IPS-15b (cell line): ENCODE measurements at regions not wholly inside any gene's neighbourhood (a gene's known extent, or its start where the extent isn't known, plus 50 kb on each side); places are given as distances from the start of the nearest gene placed in this dataset.

ENCODE experiments used
- H3K27me3 ChIP-seq: one replicate; pipeline ENCODE4 v1.6.1; 2013; ENCODE audit warnings: low read length; ENCODE audit not compliant: control insufficient read depth, insufficient read depth
- H3K36me3 ChIP-seq: one replicate; pipeline ENCODE4 v1.6.1; 2013; ENCODE audit warnings: low read length; ENCODE audit not compliant: control insufficient read depth, insufficient read depth
- H3K4me1 ChIP-seq: one replicate; pipeline ENCODE4 v1.6.1; 2013; ENCODE audit warnings: mild to moderate bottlenecking, low read length; ENCODE audit not compliant: control insufficient read depth, insufficient read depth
- H3K4me3 ChIP-seq: one replicate; pipeline ENCODE4 v1.5.1; 2013; ENCODE audit warnings: low read depth, low read length
- H3K9ac ChIP-seq: one replicate; pipeline ENCODE4 v1.6.1; 2013; ENCODE audit warnings: low read depth, mild to moderate bottlenecking, low read length
- H3K9me3 ChIP-seq: one replicate; pipeline ENCODE4 v1.6.1; 2013; ENCODE audit warnings: mild to moderate bottlenecking, low read length; ENCODE audit not compliant: control insufficient read depth, insufficient read depth

- Histone ChIP-seq H3K4me1 (peaks cover 3% of the 10 kb centered on the region), H3K27me3 (no peaks in the 10 kb centered on the region), H3K4me3 (no peak overlapping the region), H3K36me3 (no peaks in the 10 kb centered on the region), H3K9ac (no peak overlapping the region), H3K9me3 (no peaks in the 10 kb centered on the region)
Measured at GRCh38 chr3:150259526-150260397, 148.3 kb upstream of the TSC22D2 start.

DNA sequence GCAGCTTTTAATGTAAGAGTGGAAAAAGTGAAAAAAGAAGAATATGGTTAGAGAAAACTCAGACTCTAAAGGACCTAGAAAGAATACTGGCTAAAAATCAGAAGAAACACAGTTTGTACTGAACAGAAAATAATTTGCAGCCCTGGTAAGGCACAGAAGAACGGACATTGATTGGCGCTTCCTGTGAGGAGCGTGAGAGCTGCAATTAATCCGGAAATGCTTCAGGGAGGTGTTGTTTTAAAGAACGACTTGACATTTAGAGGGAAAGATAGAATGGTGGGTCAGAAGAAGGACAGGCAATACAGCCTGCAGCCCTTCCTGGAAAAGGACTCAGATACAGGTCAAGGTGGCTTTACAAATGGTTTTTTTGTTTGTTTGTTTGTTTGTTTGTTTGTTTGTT lies 151.3 kb upstream of the TSC22D2 start:
- H3K27me3 ChIP-seq: no peaks in the 10 kb centered on the region
- H3K4me1 ChIP-seq: peaks cover 3% of the 10 kb centered on the region
- no peaks in the 10 kb centered on the region for H3K36me3 ChIP-seq
- H3K9me3 ChIP-seq: no peaks in the 10 kb centered on the region
- no peak overlapping the region for H3K4me3 ChIP-seq
- H3K9ac ChIP-seq: no peak overlapping the region

GRCh38 chr3:150256318-150256717 lies 151.8 kb upstream of the TSC22D2 start:
- H3K9ac ChIP-seq: no peak overlapping the region
- H3K9me3 ChIP-seq: no peaks in the 10 kb centered on the region
- peaks cover 3% of the 10 kb centered on the region for H3K4me1 ChIP-seq
- no peaks in the 10 kb centered on the region for H3K27me3 ChIP-seq
- no peak overlapping the region for H3K4me3 ChIP-seq
- H3K36me3 ChIP-seq: no peaks in the 10 kb centered on the region

GRCh38 chr3:150255826-150256225 lies 152.3 kb upstream of the TSC22D2 start:
- Histone ChIP-seq H3K4me1 (peaks cover 3% of the 10 kb centered on the region), H3K4me3 (no peak overlapping the region), H3K36me3 (no peaks in the 10 kb centered on the region), H3K9ac (no peak overlapping the region), H3K9me3 (no peaks in the 10 kb centered on the region), H3K27me3 (no peaks in the 10 kb centered on the region)

DNA sequence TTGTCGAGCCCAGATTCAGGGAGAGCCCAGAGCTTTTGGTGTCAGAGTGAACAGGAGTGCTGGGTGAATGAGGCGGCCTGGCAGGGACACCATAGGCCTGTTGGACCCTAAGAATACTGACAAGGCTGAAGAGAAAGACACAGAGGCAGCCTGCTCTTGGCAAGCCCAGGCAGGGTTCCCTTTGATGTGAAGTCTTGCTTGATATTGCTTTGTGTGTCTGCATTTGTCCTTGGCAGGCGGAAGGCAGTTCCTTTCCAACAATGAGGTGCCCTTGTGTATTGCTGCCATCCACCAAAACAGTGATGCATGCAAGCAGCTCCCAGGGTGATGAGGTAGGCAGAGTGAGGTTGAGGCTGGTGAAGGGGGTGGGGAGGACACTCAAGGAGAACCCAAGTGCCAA lies 152.7 kb upstream of the TSC22D2 start:
- Histone ChIP-seq H3K36me3 (no peaks in the 10 kb centered on the region), H3K27me3 (no peaks in the 10 kb centered on the region)

DNA sequence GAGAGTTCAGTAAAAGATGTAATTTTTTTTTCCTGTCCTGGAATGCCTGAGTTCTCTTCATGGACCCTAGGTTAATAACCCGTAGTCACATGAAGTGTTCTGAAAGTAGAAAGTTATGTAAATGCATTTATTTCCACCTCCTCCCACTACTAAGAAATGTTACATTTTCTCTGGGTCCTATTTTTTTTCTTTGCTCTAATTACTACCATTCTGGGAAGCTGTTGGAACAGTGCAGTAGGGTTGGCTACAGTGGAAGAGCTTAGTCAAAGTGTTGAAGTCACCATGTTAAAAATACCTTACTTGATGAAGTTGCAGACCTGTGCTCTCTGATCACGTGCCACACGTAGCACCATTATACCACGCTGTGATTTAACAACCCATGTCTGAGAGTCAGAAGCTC lies 153.8 kb upstream of the TSC22D2 start:
- H3K9ac ChIP-seq: no peak overlapping the region
- H3K36me3 ChIP-seq: no peaks in the 10 kb centered on the region
- H3K9me3 ChIP-seq: no peaks in the 10 kb centered on the region
- H3K4me1 ChIP-seq: peaks cover 9% of the 10 kb centered on the region
- no peak overlapping the region for H3K4me3 ChIP-seq
- no peaks in the 10 kb centered on the region for H3K27me3 ChIP-seq

More for the DNA sequence above, 152.7 kb upstream of the TSC22D2 start:
- H3K9me3 ChIP-seq: no peaks in the 10 kb centered on the region
- peaks cover 3% of the 10 kb centered on the region for H3K4me1 ChIP-seq
- no peak overlapping the region for H3K4me3 ChIP-seq
- H3K9ac ChIP-seq: no peak overlapping the region

- H3K36me3 ChIP-seq: no peaks in the 10 kb centered on the region
- no peak overlapping the region for H3K4me3 ChIP-seq
- H3K9ac ChIP-seq: no peak overlapping the region
- H3K27me3 ChIP-seq: no peaks in the 10 kb centered on the region
- peaks cover 9% of the 10 kb centered on the region for H3K4me1 ChIP-seq
- no peaks in the 10 kb centered on the region for H3K9me3 ChIP-seq
Measured at GRCh38 chr3:150253622-150254021, 154.5 kb upstream of the TSC22D2 start.

DNA sequence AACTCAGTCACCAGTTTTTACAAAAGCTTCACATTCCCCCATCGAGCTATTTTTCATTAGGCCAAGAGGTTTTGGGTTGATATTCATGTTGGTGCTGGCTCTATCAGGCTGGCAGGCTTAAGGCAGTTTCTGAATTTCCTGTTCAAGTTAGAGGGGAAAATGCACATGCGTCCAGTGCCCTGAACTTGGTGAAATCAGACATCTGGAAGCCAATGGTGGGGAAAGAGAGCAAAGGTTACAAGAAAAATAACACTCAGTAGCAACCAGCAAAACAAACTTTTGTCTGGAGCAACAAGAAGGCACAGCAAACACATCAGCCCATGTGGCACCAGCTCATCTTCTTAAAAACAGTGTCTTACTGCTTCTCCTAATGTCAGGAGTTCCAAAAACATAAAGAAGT lies 155.6 kb upstream of the TSC22D2 start:
- H3K9me3 ChIP-seq: no peaks in the 10 kb centered on the region
- no peak overlapping the region for H3K4me3 ChIP-seq
- no peak overlapping the region for H3K9ac ChIP-seq
- no peaks in the 10 kb centered on the region for H3K36me3 ChIP-seq
- H3K4me1 ChIP-seq: peaks cover 9% of the 10 kb centered on the region
- H3K27me3 ChIP-seq: no peaks in the 10 kb centered on the region

- no peak overlapping the region for H3K9ac ChIP-seq
- H3K9me3 ChIP-seq: no peaks in the 10 kb centered on the region
- H3K4me3 ChIP-seq: no peak overlapping the region
- H3K36me3 ChIP-seq: no peaks in the 10 kb centered on the region
- no peaks in the 10 kb centered on the region for H3K27me3 ChIP-seq
- peaks cover 9% of the 10 kb centered on the region for H3K4me1 ChIP-seq
Measured at GRCh38 chr3:150251187-150252062, 156.7 kb upstream of the TSC22D2 start.

- H3K9ac ChIP-seq: peak overlapping the region; percentile 8
- no peak overlapping the region for H3K4me3 ChIP-seq
- H3K4me1 ChIP-seq: peaks cover 7% of the 10 kb centered on the region
- no peaks in the 10 kb centered on the region for H3K36me3 ChIP-seq
- H3K27me3 ChIP-seq: no peaks in the 10 kb centered on the region
- H3K9me3 ChIP-seq: no peaks in the 10 kb centered on the region
Measured at GRCh38 chr3:150249779-150250470, 158.2 kb upstream of the TSC22D2 start.

DNA sequence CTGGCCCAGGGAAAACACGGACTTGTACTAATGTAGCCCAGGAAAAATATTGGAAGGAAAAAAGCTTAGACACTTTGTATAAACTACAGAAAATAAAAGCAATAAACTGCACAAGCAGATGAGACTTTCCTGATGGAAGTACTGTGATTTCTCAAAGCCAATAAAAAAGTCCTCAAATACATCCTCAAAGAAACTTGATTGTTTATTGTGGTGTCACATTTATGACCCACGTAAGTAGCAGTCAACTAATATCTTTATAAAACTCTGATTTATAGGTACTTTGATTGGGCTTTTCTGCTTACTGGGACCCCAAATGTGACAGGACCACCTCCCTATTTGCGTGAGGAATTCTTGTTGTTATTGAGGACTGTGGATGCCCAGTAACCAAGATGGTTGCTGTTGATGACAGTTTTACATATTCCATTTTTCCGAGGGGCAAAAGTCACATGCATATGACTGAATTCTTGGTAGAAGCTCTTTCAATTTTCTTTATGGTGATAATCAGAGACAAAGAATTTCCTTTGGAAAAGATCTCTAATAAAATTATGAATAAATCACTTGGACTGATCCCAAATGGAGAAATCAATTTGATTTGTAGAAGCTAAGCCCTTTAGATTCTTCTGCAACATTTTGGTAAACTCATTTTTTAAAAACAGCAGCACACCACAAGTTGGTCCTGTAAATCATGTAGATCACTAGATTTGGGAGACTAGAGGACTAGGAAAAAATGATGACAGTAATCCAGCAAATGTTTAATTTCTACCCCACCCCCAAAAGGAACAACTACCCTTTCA lies 159.0 kb upstream of the TSC22D2 start:
- peaks cover 7% of the 10 kb centered on the region for H3K4me1 ChIP-seq
- H3K9me3 ChIP-seq: no peaks in the 10 kb centered on the region
- H3K4me3 ChIP-seq: no peak overlapping the region
- H3K27me3 ChIP-seq: no peaks in the 10 kb centered on the region
- H3K9ac ChIP-seq: no peak overlapping the region
- no peaks in the 10 kb centered on the region for H3K36me3 ChIP-seq
